Right lung (tissue), 2 donors: ENCODE measurements at regions not wholly inside any gene's neighbourhood (a gene's known extent, or its start where the extent isn't known, plus 50 kb on each side); places are given as distances from the start of the nearest gene placed in this dataset.

Experiments
- DNase-seq, 2 donors: peaks; one replicate each; pipeline ENCODE4 v3.0.0-alpha.2; 2013

- DNase-seq = no peak
These were observed 214.1 kb upstream of the COPS8 start for GRCh38 chr2:236871500-236872001.

GRCh38 chr2:236872015-236872414 lies 213.7 kb upstream of the COPS8 start:
- no peak for DNase-seq

DNA sequence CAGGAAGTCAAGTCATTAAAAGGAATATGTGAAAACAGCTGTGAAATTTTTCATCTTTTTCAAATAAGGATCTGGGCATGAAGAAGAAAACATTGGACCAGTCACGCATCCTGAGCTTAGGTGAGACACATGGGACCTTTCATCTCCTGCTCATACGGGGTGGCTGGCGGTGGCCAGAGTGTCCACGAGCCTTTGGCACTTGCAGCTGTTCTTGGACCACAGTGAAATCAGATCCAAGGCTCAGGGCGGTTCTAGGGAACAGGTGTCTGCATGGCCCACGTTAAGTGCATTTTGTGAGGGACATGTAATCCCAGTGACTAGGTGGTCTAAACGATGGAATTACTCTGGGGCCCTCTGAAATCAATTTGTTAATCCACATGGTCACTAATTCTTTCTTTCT lies 212.7 kb upstream of the COPS8 start:
- no peak for DNase-seq

GRCh38 chr2:236873636-236874035 lies 212.1 kb upstream of the COPS8 start:
- no peak for DNase-seq

DNA sequence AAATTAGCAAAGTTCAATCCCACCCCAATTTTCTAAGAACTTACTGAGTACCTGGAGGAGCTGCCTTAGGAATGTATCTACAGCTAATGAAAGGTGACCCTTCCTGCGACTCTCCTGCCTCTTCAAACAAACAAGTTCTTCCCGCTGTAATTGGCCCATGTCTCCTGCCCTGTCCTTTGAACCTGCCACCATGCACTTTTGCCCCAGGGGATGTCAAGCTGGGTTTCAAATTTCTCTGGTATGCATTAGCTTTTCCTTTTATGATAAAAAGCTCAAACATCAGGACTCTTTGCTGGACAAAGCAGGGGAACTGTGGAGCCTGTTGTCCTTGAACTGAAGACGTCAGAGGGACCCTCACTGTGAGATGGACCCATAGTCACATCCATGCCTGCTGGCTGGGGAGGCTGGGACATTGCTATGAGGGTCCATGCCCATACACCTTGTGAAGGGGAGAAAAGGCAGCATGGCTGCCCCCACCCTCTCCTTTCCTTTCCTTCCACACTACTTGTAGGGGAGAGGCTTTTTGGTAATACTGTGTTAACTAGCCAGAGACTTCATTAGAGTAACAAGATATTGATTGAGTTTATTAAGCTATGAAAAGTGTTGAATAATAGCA lies 210.7 kb upstream of the COPS8 start:
- DNase-seq = no peak

DNA sequence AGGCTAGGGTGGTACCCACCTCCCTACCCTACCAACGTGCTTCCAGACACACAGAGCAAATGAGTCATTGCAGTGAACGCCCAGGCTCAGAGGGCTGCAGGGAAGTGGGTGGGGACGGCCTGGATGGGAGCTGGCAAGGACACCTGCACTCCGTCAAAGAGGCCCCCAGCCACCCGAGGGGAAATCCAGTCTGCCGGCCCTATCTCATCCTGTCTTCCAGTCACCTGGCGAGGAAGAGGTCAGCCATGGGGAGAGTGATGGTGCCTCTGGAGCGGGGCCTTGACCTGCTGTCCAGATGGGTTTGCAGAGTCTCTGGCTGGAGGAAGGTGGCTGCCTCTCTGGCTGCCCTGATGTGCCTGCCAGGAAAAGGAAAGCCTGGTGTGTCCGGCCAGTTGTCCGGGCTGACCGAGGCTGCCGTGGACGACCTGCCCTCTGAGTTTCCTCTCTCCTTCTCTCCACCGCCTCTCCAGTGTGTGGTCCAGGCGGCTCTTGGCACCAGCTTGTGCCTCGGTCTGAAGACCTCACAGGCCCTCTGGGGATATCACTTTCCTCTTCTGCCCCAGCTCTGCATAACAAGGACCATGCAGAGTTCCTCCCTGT lies 209.7 kb upstream of the COPS8 start:
- no peak for DNase-seq

DNA sequence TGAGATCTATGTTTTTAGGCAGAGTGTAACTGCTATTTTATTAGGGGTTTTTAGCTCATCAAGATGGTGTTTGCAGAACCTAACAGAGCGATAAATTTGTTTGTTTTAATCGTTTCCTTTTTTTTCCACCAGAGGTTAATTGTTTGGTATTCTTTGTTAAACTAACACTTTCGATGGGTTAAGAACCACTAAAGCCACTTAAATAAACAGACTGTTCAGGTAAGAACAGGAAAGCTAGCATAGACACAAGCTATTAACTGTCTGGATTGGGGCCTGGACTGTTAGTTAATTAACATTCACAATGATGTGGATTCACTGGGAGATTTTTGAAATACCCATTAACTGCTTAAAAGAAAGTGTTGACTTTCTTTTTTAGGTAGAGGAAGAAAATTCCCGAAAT lies 209.0 kb upstream of the COPS8 start:
- DNase-seq = no peak

DNA sequence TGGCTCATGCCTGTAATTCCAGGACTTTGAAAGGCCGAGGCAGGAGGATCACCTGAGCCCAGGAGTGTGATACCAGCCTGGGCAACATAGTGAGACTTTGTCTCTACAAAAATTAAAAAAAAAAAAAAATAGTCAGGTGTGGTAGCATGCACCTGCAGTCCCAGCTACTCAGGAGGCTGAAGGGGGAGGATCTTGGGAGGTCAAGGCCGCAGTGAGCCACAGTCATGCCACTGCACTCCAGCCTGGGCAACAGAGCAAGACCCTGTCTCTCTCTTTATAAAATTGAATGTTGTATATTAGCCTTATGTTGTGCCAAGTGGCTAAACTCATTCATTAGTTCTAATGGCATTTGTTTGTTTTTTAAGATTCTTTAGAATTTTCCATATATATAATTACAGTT lies 207.7 kb upstream of the COPS8 start:
- DNase-seq = no peak

GRCh38 chr2:236879416-236879963 lies 206.2 kb upstream of the COPS8 start:
- DNase-seq = no peak

- DNase-seq = no peak
These were observed 203.6 kb upstream of the COPS8 start for GRCh38 chr2:236882074-236882473.

GRCh38 chr2:236882930-236883329 lies 202.8 kb upstream of the COPS8 start:
- no peak for DNase-seq

GRCh38 chr2:236883819-236884218 lies 201.9 kb upstream of the COPS8 start:
- no peak for DNase-seq

DNA sequence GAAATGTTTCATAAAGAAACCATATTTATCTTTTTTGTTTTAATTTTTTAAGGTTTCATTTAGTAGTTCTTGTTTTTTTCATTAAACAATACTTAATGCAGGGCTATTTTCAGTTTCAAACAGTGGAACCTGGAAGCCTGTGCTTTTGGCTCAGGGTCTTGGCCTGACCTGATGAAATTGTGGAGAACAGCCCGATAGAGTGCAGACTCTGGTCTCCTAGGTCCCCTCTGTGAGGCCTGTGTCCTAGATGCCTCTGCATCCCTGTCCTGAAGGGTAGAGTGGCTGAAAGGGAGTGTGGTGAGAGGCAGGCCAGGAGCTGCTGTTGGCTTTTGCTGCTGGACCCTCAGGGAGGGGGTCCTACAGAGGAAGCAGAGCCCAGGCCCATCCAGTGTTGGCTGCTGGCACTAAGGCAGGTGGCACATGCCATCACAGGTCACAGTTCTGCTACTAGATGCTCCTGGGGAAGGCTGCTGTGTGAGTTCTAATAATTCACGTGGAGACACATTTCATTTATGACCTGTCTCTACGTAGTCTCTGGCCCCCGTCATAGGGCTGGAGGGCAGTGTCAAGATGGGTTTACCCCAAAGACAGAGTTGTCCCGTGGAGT lies 201.0 kb upstream of the COPS8 start:
- no peak for DNase-seq

- DNase-seq = no peak
These were observed 199.2 kb upstream of the COPS8 start for GRCh38 chr2:236886456-236886855.

GRCh38 chr2:236887531-236887930 lies 198.2 kb upstream of the COPS8 start:
- DNase-seq = peak; percentile 30 to 38

DNA sequence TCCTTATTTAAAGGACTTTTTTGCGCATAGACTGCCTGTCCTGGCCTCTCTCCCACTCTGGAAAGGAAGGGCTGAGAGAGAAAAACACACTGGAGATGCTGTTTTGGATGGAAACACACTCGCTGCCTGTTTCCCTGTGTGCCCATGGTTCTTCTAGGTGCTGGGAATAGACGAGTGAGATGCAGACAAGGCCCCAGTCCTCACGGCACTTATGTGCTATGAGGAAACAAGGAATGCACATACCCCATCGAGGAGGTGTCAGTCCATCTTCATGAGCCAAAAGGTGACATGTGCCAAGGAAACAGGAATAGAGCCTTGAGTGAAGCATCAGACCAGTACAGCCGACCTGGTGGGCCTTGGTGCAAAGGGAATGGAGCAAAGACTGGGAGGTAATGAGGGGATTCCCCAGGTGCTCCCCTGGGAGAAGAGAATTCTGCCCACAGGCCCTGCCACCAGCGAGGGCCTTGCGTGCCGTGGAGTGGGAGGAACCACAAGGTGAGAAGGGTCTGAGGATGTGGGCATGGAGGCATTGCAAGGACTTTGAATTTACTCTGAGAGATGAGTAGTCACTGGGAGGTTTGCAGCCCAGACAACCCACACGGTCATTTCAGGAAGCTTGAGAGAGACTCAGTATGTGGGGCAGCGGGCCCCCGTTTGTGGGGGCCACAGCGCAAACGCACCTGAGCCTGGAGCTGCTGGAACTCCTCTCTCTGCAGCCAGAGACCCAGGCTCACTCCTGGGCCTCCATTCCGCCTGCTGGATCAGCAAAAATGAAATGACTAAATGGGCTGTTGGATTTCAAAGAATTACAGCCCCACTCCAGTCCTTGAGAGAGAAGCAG lies 197.5 kb upstream of the COPS8 start:
- DNase-seq = no peak

DNA sequence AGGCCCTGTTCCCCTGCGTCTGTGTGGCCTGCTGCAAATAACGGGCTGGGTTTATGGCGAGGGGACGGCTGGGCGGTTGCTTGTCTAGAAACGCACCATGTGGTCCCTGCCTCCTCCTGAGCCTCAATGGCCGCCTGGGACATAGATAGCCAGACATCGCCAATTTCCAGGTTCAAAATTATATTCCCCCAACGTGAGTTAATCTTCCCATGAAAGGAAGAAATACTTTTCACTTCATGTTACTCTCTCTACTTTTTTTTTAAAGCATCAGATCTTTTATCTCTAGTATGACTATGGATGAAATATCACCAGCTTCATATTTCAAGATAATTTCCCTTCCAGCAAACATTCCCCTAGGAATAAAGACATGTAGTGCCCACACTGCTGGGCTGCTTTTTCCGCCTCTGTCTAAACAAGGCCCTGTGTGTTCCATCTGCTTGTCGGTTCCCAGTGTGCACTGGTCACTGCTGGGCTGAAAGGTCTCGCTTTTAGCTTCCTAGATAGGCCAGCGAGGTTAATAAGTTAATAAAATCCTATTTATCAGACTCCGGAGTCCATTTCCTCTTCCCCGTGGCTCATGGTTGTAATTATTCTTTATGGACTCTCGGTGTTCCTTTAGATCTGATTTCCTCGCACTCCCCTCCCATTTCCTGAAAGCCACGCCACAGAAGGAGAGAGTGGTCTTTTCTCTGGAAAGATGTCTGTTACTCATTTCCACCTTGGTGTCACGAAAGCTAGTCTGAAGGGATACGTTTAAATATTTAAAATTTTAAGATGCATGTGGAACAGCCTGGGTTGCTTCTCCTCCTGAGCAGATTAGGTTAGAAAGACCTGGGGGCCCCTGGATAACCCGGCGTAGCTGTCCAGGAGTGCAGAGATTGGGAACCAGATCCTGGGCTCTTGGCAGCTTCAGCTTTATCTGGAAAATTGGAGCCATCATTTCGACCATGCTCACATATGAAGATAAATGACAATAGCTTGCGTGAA lies 196.6 kb upstream of the COPS8 start:
- DNase-seq = no peak

- DNase-seq = no peak
These were observed 195.6 kb upstream of the COPS8 start for GRCh38 chr2:236889791-236890704.

DNA sequence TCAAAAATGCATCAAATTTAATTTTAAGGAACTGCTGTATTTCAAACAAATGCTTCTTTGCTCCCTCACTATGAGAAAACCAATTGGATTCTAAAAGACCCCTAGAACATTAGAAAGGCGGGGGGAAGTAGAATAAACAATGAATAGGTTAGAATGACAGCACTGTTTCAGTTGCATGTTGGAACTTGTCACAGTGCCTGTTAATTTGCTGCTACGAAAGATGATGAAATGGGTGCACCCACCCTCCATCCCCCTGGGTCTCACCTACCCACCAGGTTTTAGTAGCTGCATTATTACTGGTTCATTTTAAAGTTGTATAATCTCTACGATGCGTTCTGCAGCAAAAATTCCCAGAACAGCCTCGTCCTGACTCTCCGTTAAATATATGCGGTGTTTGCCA lies 193.0 kb upstream of the COPS8 start:
- no peak for DNase-seq

GRCh38 chr2:236894791-236895190 lies 190.9 kb upstream of the COPS8 start:
- DNase-seq = no peak
